ENCODE measurements at regions not wholly inside any gene's neighbourhood (a gene's known extent, or its start where the extent isn't known, plus 50 kb on each side); places are given as distances from the start of the nearest gene placed in this dataset.

- peak overlapping the region in 3 of 4 donors; percentile 56 to 66 (median 59) for H3K27ac ChIP-seq
- no peak overlapping the region for H3K4me3 ChIP-seq
- H3K9me3 ChIP-seq = no peaks in the 10 kb centered on the region
- H3K36me3 ChIP-seq = no peaks in the 10 kb centered on the region
- TF ChIP-seq, protein P1, sequence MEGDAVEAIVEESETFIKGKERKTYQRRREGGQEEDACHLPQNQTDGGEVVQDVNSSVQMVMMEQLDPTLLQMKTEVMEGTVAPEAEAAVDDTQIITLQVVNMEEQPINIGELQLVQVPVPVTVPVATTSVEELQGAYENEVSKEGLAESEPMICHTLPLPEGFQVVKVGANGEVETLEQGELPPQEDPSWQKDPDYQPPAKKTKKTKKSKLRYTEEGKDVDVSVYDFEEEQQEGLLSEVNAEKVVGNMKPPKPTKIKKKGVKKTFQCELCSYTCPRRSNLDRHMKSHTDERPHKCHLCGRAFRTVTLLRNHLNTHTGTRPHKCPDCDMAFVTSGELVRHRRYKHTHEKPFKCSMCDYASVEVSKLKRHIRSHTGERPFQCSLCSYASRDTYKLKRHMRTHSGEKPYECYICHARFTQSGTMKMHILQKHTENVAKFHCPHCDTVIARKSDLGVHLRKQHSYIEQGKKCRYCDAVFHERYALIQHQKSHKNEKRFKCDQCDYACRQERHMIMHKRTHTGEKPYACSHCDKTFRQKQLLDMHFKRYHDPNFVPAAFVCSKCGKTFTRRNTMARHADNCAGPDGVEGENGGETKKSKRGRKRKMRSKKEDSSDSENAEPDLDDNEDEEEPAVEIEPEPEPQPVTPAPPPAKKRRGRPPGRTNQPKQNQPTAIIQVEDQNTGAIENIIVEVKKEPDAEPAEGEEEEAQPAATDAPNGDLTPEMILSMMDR (IDR thresholded peaks at IDR 0.05 in 4 of 5, conservative IDR thresholded peaks at IDR 0.05 in 1 of 5) = peak; percentile 78 to 91 (median 86)
- TF ChIP-seq POLR2A (IDR thresholded peaks at IDR 0.05) = no peak
- peak; percentile 38 to 46 for DNase-seq
- intact Hi-C loops (cut with DNase I; ENCODE audit: low total_unique reads) = loop anchor here (1.0 to 5.0 kb wide), 3 partner anchors 538 to 1532 kb away; no protein-coding TSS in a partner anchor
- in situ Hi-C loops (cut with MboI; ENCODE audit: low sequenced_read_pairs in 4 of 4) = loop anchor here in 3 of 4 donors (10.0 to 25.0 kb wide), 2 partner anchors 1423 to 1536 kb away; no protein-coding TSS in a partner anchor
- no peaks in the 10 kb centered on the region for H3K4me1 ChIP-seq
- ATAC-seq = peak; percentile 80 to 90
- no peaks in the 10 kb centered on the region for H3K27me3 ChIP-seq
Observed at GRCh38 chr10:3239066-3239919, 66.7 kb upstream of the PITRM1 start.

- TF ChIP-seq POLR2A (IDR thresholded peaks at IDR 0.05) = no peak
- TF ChIP-seq, protein P1 (IDR thresholded peaks at IDR 0.05 in 4 of 5, conservative IDR thresholded peaks at IDR 0.05 in 1 of 5) = no peak
- H3K4me3 ChIP-seq = no peak overlapping the region
- no peak overlapping the region for H3K27ac ChIP-seq
- no peaks in the 10 kb centered on the region for H3K36me3 ChIP-seq
- in situ Hi-C loops (cut with MboI; ENCODE audit: low sequenced_read_pairs in 4 of 4) = loop anchor here in 3 of 4 donors (10.0 to 25.0 kb wide), 2 partner anchors 1424 to 1537 kb away; no protein-coding TSS in a partner anchor
- ATAC-seq (no peak), DNase-seq (no peak)
- H3K4me1 ChIP-seq = no peaks in the 10 kb centered on the region
- intact Hi-C loops (cut with DNase I; ENCODE audit: low total_unique reads) = loop anchor here (5.0 kb wide), 2 partner anchors 539 to 1419 kb away; no protein-coding TSS in a partner anchor
- H3K27me3 ChIP-seq = no peaks in the 10 kb centered on the region
- H3K9me3 ChIP-seq = no peaks in the 10 kb centered on the region
Observed at GRCh38 chr10:3238115-3238871, 65.7 kb upstream of the PITRM1 start.

- H3K27ac ChIP-seq = no peak overlapping the region
- in situ Hi-C loops (cut with MboI; ENCODE audit: low sequenced_read_pairs in 4 of 4) (loop anchor here in 3 of 4 donors (10.0 to 25.0 kb wide), 2 partner anchors 1425 to 1537 kb away; no protein-coding TSS in a partner anchor), intact Hi-C loops (cut with DNase I; ENCODE audit: low total_unique reads) (loop anchor here (5.0 kb wide), 2 partner anchors 540 to 1420 kb away; no protein-coding TSS in a partner anchor)
- ATAC-seq (no peak), DNase-seq (no peak)
- no peak for TF ChIP-seq POLR2A (IDR thresholded peaks at IDR 0.05)
- TF ChIP-seq, protein P1 (IDR thresholded peaks at IDR 0.05 in 4 of 5, conservative IDR thresholded peaks at IDR 0.05 in 1 of 5) = no peak
- no peaks in the 10 kb centered on the region for H3K4me1 ChIP-seq
- H3K36me3 ChIP-seq = no peaks in the 10 kb centered on the region
- no peaks in the 10 kb centered on the region for H3K9me3 ChIP-seq
- H3K27me3 ChIP-seq = no peaks in the 10 kb centered on the region
- no peak overlapping the region for H3K4me3 ChIP-seq
Observed at GRCh38 chr10:3237530-3237929, 64.9 kb upstream of the PITRM1 start.

GRCh38 chr10:3236644-3237404, 64.2 kb upstream of the PITRM1 start:
- DNase-seq (no peak), ATAC-seq (no peak)
- no peaks in the 10 kb centered on the region for H3K4me1 ChIP-seq
- intact Hi-C loops (cut with DNase I; ENCODE audit: low total_unique reads) (loop anchor here (5.0 kb wide), 2 partner anchors 540 to 1420 kb away; no protein-coding TSS in a partner anchor), in situ Hi-C loops (cut with MboI; ENCODE audit: low sequenced_read_pairs in 4 of 4) (loop anchor here in 3 of 4 donors (10.0 to 25.0 kb wide), 2 partner anchors 1425 to 1538 kb away; no protein-coding TSS in a partner anchor)
- no peaks in the 10 kb centered on the region for H3K9me3 ChIP-seq
- TF ChIP-seq, protein P1 (IDR thresholded peaks at IDR 0.05 in 4 of 5, conservative IDR thresholded peaks at IDR 0.05 in 1 of 5) = no peak
- TF ChIP-seq POLR2A (IDR thresholded peaks at IDR 0.05) = no peak
- H3K27ac ChIP-seq = no peak overlapping the region
- H3K27me3 ChIP-seq = no peaks in the 10 kb centered on the region
- no peaks in the 10 kb centered on the region for H3K36me3 ChIP-seq
- no peak overlapping the region for H3K4me3 ChIP-seq

Data from gastrocnemius medialis (tissue), 4 donors.